Lower leg skin (tissue), 3 donors: ENCODE measurements at regions not wholly inside any gene's neighbourhood (a gene's known extent, or its start where the extent isn't known, plus 50 kb on each side); places are given as distances from the start of the nearest gene placed in this dataset.

ENCODE experiments used
- POLR2A ChIP-seq, 2 donors: fragments of 450-650 bp; IDR thresholded peaks; one replicate each; pipeline ENCODE4 v1.6.1; 2016 to 2017; ENCODE audit warnings: antibody characterized with exemption in 2 of 2, mild to moderate bottlenecking in 1 of 2, moderate library complexity in 1 of 2
- TF ChIP-seq, protein P1 (sequence below), 3 donors: fragments of 450-650 bp; IDR thresholded peaks; one replicate each; pipeline ENCODE4 v1.5.1; 2016; ENCODE audit warnings: antibody characterized with exemption in 3 of 3, mild to moderate bottlenecking in 3 of 3, moderate library complexity in 2 of 3

DNA sequence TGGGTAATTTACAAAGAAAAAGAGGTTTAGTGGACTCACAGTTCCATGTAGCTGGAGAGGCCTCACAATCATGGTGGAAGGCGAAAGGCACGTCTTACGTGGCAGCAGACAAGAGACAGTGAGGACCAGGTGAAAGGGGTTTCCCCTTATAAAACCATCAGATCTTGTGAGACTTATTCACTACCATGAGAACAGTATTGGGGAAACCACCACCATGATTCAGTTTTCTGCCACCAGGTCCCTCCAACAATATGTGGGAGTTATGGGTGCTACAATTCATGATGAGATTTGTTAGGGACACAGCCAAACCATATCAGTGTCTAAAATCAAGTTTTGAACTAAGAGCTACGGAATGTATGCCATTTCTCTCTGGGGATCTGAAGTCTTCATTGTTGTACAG, 354.8 kb upstream of the C2CD4B start:
- TF ChIP-seq, protein P1, sequence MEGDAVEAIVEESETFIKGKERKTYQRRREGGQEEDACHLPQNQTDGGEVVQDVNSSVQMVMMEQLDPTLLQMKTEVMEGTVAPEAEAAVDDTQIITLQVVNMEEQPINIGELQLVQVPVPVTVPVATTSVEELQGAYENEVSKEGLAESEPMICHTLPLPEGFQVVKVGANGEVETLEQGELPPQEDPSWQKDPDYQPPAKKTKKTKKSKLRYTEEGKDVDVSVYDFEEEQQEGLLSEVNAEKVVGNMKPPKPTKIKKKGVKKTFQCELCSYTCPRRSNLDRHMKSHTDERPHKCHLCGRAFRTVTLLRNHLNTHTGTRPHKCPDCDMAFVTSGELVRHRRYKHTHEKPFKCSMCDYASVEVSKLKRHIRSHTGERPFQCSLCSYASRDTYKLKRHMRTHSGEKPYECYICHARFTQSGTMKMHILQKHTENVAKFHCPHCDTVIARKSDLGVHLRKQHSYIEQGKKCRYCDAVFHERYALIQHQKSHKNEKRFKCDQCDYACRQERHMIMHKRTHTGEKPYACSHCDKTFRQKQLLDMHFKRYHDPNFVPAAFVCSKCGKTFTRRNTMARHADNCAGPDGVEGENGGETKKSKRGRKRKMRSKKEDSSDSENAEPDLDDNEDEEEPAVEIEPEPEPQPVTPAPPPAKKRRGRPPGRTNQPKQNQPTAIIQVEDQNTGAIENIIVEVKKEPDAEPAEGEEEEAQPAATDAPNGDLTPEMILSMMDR (IDR thresholded peaks at IDR 0.05), result no peak
- TF ChIP-seq POLR2A (IDR thresholded peaks at IDR 0.05), result no peak
